ENCODE measurements at regions not wholly inside any gene's neighbourhood (a gene's known extent, or its start where the extent isn't known, plus 50 kb on each side); places are given as distances from the start of the nearest gene placed in this dataset.
A peak's percentile ranks its signal among the peaks of the same experiment; 100 is the strongest.

GRCh38 chr12:24014915-24015832, 65.7 kb upstream of the SOX5 start:
- no peak for DNase-seq (ENCODE audit: low read depth)
- no peak for TF ChIP-seq CTCF (IDR thresholded peaks at IDR 0.05; ENCODE audit: insufficient read depth, low read length, poor library complexity, severe bottlenecking)
- Histone ChIP-seq H3K36me3 (ENCODE audit: control insufficient read depth, insufficient read depth, low read length) (no peaks in the 10 kb centered on the region), H3K27me3 (ENCODE audit: control insufficient read depth, insufficient read depth, low read length) (no peaks in the 10 kb centered on the region), H3K4me3 (ENCODE audit: low read depth, low read length) (no peak overlapping the region)

- DNase-seq (ENCODE audit: low read depth) = no peak
- TF ChIP-seq CTCF (IDR thresholded peaks at IDR 0.05; ENCODE audit: insufficient read depth, low read length, poor library complexity, severe bottlenecking) = no peak
Measured at GRCh38 chr12:24014240-24014639, 64.8 kb upstream of the SOX5 start.

GRCh38 chr12:24012528-24012927, 63.1 kb upstream of the SOX5 start:
- no peak for DNase-seq (ENCODE audit: low read depth)
- no peaks in the 10 kb centered on the region for H3K27me3 ChIP-seq (ENCODE audit: control insufficient read depth, insufficient read depth, low read length)
- TF ChIP-seq CTCF (IDR thresholded peaks at IDR 0.05; ENCODE audit: insufficient read depth, low read length, poor library complexity, severe bottlenecking) = peak; percentile 28

More at GRCh38 chr12:24014240-24014639, 64.8 kb upstream of the SOX5 start:
- no peaks in the 10 kb centered on the region for H3K36me3 ChIP-seq (ENCODE audit: control insufficient read depth, insufficient read depth, low read length)
- H3K4me3 ChIP-seq (ENCODE audit: low read depth, low read length) = no peak overlapping the region
- H3K27me3 ChIP-seq (ENCODE audit: control insufficient read depth, insufficient read depth, low read length) = no peaks in the 10 kb centered on the region

GRCh38 chr12:24011927-24012507, 62.5 kb upstream of the SOX5 start:
- no peak for DNase-seq (ENCODE audit: low read depth)
- H3K36me3 ChIP-seq (ENCODE audit: control insufficient read depth, insufficient read depth, low read length) = no peaks in the 10 kb centered on the region
- H3K27me3 ChIP-seq (ENCODE audit: control insufficient read depth, insufficient read depth, low read length) = no peaks in the 10 kb centered on the region
- no peak overlapping the region for H3K4me3 ChIP-seq (ENCODE audit: low read depth, low read length)
- TF ChIP-seq CTCF (IDR thresholded peaks at IDR 0.05; ENCODE audit: insufficient read depth, low read length, poor library complexity, severe bottlenecking) = no peak

More at GRCh38 chr12:24012528-24012927, 63.1 kb upstream of the SOX5 start:
- H3K36me3 ChIP-seq (ENCODE audit: control insufficient read depth, insufficient read depth, low read length) = no peaks in the 10 kb centered on the region
- H3K4me3 ChIP-seq (ENCODE audit: low read depth, low read length) = no peak overlapping the region

- Histone ChIP-seq H3K27me3 (ENCODE audit: control insufficient read depth, insufficient read depth, low read length) (no peaks in the 10 kb centered on the region), H3K36me3 (ENCODE audit: control insufficient read depth, insufficient read depth, low read length) (no peaks in the 10 kb centered on the region), H3K4me3 (ENCODE audit: low read depth, low read length) (no peak overlapping the region)
- no peak for TF ChIP-seq CTCF (IDR thresholded peaks at IDR 0.05; ENCODE audit: insufficient read depth, low read length, poor library complexity, severe bottlenecking)
- DNase-seq (ENCODE audit: low read depth) = no peak
Measured at GRCh38 chr12:24008166-24008565, 58.7 kb upstream of the SOX5 start.

Data from kidney epithelial cell (primary cell).